ENCODE measurements at regions not wholly inside any gene's neighbourhood (a gene's known extent, or its start where the extent isn't known, plus 50 kb on each side); places are given as distances from the start of the nearest gene placed in this dataset.
"Not testable (repeated sequence)": the region's sequence is repeated elsewhere in the genome, so short reads cannot be mapped to it uniquely, and the experiment has no call there.

DNA sequence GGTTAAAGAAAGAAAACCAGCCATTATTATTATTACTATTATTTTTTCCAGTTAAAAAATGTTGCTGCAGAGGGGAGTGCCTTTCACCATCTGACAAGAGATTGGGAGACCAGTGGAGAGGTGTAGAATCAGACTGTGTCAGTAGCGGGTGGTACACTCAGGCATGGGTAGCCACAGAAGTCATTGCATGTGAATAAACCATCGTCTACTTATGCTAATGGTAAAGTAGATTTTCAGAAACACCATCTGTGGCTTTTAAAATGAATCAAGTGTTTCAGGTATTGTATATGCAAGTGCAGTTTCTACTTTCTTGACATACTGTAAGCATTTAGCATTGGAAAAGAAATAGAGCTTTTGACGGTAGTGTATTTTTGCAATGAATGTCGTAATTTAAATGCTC is 131.5 kb upstream of the SP8 start:
- H3K4me3 ChIP-seq (ENCODE audit: low read depth, low read length): no peak overlapping the region
- no peaks in the 10 kb centered on the region for H3K27me3 ChIP-seq (ENCODE audit: control insufficient read depth, insufficient read depth, low read length)
- no peaks in the 10 kb centered on the region for H3K36me3 ChIP-seq (ENCODE audit: control insufficient read depth, insufficient read depth, low read length)
- TF ChIP-seq CTCF (IDR thresholded peaks at IDR 0.05; ENCODE audit: insufficient read depth, low read length, severe bottlenecking): no peak
- no peak for DNase-seq (ENCODE audit: low read depth)
- no peak for FAIRE-seq

GRCh38 chr7:20927178-20927577 is 140.5 kb upstream of the SP8 start:
- H3K27me3 ChIP-seq (ENCODE audit: control insufficient read depth, insufficient read depth, low read length); H3K36me3 ChIP-seq (ENCODE audit: control insufficient read depth, insufficient read depth, low read length); H3K4me3 ChIP-seq (ENCODE audit: low read depth, low read length); FAIRE-seq; DNase-seq (ENCODE audit: low read depth): not testable (repeated sequence)

DNA sequence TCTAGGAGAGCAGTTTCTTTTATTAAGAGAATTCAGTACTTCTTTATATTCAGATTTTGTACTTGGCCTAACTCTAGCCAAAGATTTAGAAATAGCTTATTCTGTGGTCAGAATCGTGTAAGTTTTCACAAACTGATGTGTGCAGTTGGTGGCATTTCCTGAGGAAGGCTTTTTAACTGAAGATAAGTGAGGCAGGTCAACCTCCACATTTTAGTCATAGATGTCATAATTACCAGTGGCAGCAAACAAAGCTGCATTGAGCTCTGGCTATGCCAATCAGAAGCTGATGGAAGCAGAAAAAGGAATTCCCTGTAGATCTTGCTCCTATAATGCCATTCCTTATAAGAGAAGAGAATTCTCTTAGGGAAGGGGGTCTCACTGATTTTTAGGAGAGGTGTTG is 141.3 kb upstream of the SP8 start:
- H3K4me3 ChIP-seq (ENCODE audit: low read depth, low read length): no peak overlapping the region
- no peak for FAIRE-seq
- no peaks in the 10 kb centered on the region for H3K27me3 ChIP-seq (ENCODE audit: control insufficient read depth, insufficient read depth, low read length)
- H3K36me3 ChIP-seq (ENCODE audit: control insufficient read depth, insufficient read depth, low read length): no peaks in the 10 kb centered on the region
- DNase-seq (ENCODE audit: low read depth): no peak
- no peak for TF ChIP-seq CTCF (IDR thresholded peaks at IDR 0.05; ENCODE audit: insufficient read depth, low read length, severe bottlenecking)

- DNase-seq (ENCODE audit: low read depth) (no peak), FAIRE-seq (no peak)
- Histone ChIP-seq H3K27me3 (ENCODE audit: control insufficient read depth, insufficient read depth, low read length) (no peaks in the 10 kb centered on the region), H3K4me3 (ENCODE audit: low read depth, low read length) (no peak overlapping the region), H3K36me3 (ENCODE audit: control insufficient read depth, insufficient read depth, low read length) (no peaks in the 10 kb centered on the region)
- TF ChIP-seq CTCF (IDR thresholded peaks at IDR 0.05; ENCODE audit: insufficient read depth, low read length, severe bottlenecking): no peak
Measured at GRCh38 chr7:20929199-20929598, 142.5 kb upstream of the SP8 start.

DNA sequence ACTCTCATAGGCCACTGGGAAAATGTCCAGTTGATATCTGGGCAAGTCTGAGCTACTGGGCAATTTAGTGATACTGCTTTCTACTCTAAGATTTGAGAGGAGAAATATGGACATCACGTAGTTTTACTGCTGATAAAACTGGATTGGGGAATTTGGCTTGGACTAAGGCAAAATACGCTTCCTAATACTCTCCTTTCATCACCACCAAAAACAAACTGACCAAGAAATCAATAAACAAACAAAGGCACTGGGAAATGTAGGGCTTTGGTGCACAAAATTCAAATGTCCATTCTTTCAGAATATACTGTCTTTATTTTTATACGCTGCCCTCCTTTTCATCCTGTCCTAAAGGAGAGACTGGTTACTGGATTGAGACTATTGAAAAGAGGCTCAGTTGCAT is 145.1 kb upstream of the SP8 start:
- DNase-seq (ENCODE audit: low read depth): no peak
- H3K4me3 ChIP-seq (ENCODE audit: low read depth, low read length): no peak overlapping the region
- TF ChIP-seq CTCF (IDR thresholded peaks at IDR 0.05; ENCODE audit: insufficient read depth, low read length, severe bottlenecking): no peak
- no peaks in the 10 kb centered on the region for H3K36me3 ChIP-seq (ENCODE audit: control insufficient read depth, insufficient read depth, low read length)
- FAIRE-seq: no peak
- no peaks in the 10 kb centered on the region for H3K27me3 ChIP-seq (ENCODE audit: control insufficient read depth, insufficient read depth, low read length)

DNA sequence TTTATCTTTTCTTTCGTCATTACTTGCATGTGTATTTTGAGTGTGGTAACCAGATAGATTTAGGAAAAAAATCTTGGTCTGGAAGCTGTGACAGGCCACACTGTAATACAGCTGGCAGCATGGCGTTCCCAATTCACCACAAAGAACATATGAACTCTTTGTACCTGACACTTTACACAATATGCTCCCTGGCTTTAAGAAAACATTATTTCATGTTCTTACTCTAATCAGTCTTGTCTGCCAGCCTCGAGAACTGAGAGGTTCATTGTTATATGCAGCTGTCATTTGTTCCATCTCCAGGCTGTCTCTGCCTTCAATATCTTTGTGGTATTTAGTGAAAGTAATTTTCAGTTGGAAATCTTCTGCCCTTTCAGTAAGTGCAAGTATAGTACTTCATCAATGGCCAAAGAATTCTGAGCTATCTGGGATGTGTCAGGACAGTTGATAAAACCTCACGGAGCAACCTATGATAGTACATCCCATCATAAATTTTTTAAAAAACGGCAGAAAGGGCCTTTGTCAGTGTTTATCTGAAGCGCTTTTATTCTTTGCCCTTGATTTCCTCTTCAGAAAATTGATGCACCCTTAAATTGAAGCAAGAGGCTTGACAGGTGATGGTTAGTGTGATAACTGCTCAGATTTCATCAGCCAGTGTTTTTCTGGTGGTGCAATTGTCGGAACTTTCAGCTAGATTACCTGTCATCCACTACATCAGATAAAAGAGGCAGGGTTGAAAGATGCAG is 146.3 kb upstream of the SP8 start:
- no peaks in the 10 kb centered on the region for H3K27me3 ChIP-seq (ENCODE audit: control insufficient read depth, insufficient read depth, low read length)
- H3K4me3 ChIP-seq (ENCODE audit: low read depth, low read length): no peak overlapping the region
- DNase-seq (ENCODE audit: low read depth) (no peak), FAIRE-seq (no peak)
- H3K36me3 ChIP-seq (ENCODE audit: control insufficient read depth, insufficient read depth, low read length): no peaks in the 10 kb centered on the region
- no peak for TF ChIP-seq CTCF (IDR thresholded peaks at IDR 0.05; ENCODE audit: insufficient read depth, low read length, severe bottlenecking)
